Dermis blood vessel endothelial cell (primary cell): ENCODE measurements at regions not wholly inside any gene's neighbourhood (a gene's known extent, or its start where the extent isn't known, plus 50 kb on each side); places are given as distances from the start of the nearest gene placed in this dataset.
"Not testable (repeated sequence)": the region's sequence is repeated elsewhere in the genome, so short reads cannot be mapped to it uniquely, and the experiment has no call there.

Experiments used
- DNase-seq: peaks from one replicate; pipeline ENCODE4 v3.0.0; 2010

DNA sequence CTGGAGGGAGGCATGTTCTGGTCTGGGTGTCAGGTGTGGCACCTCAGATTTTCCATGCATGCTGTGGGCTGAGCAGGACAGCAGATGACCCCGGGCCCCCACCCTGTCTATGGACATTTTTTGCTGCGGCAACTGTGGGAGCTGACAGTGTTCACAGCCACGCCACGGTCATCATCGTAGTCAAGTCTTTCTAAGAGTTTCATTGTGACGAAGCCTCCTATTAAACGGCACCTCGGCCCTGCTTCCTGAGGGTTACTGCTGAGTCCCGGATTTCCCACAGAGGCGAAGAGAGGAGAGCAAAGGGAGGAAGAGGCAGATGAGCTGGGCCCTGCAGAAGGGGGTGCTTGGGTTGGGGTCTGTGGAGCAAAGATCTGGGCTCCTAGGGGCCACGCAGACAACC, 152.1 kb upstream of the POTEB2 start:
- DNase-seq = not testable (repeated sequence)

DNA sequence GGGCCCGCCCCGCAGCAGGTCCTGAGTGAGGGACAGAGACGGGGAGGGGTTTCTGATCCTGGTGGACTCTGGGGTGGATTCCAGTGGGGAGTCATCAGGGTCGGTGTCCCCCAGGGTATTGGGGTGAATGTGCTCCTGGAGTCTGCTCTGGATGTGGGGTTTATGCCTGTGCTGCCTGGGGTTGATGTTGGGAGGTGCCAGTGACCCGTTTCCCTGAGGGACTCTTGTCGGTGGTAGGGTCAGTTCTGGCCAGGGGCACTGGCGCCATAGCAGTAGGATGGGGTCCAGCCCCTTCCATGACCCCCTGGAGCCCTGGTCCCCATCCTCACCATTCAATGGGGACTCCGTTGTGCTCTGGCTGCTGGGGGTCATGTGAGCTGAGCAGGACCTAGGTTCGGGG, 151.2 kb upstream of the POTEB2 start:
- DNase-seq = not testable (repeated sequence)

DNA sequence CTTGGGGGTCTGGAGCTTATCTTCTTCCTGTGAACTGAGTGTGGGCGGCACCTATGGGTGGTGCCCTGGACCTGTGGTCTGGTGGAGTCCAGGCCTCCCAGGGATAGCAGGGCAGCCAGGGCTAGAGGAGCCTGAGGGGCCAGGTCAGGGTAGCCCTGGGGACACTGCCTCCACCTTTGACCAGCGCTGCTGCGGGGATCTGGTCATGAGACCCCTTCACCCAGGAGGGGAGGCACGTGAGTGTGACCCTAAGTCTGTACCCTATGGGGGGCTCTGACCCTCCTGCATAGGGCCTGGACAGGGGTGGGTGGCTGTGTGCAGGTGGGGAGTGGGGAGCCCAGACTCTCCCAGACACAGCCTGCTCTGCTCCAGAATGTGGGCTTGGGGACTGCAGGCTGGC, 150.5 kb upstream of the POTEB2 start:
- DNase-seq = not testable (repeated sequence)

DNA sequence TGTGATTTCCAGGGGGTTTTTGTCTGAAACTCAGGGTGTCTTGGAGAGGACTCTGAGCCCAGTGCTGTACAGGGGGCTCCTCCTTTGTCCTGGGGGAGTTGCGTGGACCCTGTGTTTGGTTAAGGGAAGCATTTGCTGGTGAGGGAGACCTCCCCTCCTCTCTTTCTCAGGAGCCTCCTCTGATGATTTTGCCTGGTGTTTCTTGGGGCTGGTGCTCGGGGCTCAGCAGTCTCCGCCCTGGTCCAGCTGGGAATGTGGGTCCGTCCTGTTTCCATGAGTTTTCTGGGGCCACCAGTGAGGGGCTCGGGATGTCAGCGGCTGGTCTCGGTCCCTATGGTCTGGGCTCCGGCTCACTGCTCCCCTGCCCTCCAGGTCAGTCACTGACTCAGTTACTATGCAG, 149.1 kb upstream of the POTEB2 start:
- DNase-seq = not testable (repeated sequence)

- not testable (repeated sequence) for DNase-seq
These were observed 147.2 kb upstream of the POTEB2 start for GRCh38 chr15:21013308-21013707.

DNA sequence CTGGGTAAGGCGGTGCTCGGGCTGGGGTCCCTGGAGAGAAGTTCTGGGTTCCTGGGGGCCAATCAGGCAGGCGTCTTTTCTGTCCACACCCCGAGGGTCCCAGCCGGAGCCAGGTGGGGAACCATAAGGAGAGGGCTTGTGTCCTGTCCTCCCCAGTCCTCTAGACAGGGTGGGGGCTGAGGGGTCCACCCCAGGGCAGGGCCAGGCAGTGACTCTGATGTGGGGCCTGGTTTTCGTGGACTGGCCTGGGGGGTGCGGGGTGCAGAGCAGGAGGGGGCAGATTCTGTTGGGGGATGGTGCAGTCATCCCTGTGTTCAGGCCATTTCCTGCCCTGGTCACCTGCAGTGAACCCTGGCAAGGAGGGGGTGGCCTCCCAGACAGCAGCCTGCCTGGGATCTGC, 143.5 kb upstream of the POTEB2 start:
- not testable (repeated sequence) for DNase-seq

DNA sequence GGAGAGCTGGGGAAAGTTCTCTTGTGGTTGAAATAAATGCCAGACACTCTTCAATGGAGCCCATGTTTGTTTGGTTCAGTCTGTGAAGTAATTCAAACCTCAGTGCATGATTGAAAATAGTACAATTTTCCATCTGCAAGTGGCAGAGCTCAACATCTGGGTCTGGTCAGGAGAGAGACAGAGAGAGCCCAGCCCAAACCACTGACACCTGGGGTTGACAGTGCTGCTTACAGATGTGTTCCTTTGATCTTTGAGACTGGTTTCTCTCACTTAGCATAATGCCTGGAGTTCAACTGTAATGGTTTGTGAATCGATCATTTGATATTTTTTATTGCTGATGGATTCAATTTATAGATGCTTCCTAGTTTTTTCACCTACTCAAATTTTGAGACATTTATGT, 137.3 kb upstream of the POTEB2 start:
- not testable (repeated sequence) for DNase-seq

DNA sequence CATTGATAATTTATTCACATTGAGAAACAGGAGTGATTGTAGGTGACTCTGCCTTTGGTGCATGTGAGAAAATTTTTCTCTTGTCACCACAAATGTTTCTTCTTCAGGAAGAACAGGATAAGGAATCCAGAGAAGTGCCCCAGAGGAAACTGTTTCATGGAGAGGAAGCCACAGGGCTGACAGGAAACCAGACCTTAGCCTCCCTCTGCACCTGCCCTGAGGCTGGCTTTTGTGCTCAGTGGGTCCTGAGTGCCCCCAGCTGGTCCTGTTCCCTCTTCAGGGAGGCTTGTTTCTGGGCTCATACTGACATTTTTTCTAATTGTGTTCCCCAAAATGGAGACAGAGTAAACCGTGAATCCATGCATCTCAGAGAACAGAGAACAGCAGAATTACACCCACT, 135.8 kb upstream of the POTEB2 start:
- not testable (repeated sequence) for DNase-seq

DNA sequence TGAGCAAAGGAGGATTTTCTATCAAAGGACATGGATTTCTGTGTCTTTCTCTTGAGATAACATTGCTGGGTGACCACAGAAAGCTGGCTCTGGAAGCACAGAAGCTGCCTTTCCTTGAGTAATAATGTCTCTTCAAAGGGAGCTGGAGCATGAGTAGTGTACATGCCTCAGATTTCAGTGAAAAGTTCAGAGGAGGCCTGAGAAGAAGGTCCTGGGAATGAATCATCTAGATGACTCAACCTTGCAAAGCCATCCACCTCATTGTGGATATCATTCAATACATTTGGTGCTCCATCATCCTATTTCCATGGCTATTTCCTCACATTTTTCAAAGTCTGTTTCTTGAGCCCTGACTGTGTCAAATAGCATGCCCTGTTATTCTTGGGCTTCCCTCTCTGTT, 125.6 kb upstream of the POTEB2 start:
- DNase-seq = not testable (repeated sequence)

GRCh38 chr15:20991253-20991652, 125.1 kb upstream of the POTEB2 start:
- DNase-seq = not testable (repeated sequence)

DNA sequence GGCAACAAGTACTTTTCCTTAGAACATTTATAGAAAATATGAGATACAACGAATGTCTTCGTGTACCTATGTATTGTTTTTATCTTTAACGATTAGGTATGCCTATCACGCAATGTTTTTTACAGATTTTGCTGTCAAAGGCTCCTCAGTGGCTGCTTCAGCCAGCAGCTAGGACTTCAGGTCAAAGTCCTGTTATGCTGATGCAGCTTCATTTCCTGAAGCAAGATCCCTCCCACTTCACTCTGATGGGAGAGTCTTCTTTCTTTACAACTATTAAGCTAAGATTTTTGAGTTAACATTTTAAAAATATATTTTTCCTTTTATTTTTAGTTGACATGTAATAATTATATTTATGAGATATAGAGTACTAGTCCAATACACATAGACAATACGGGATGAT, 120.7 kb upstream of the POTEB2 start:
- not testable (repeated sequence) for DNase-seq

- DNase-seq = not testable (repeated sequence)
These were observed 111.9 kb upstream of the POTEB2 start for GRCh38 chr15:20978057-20978456.

DNA sequence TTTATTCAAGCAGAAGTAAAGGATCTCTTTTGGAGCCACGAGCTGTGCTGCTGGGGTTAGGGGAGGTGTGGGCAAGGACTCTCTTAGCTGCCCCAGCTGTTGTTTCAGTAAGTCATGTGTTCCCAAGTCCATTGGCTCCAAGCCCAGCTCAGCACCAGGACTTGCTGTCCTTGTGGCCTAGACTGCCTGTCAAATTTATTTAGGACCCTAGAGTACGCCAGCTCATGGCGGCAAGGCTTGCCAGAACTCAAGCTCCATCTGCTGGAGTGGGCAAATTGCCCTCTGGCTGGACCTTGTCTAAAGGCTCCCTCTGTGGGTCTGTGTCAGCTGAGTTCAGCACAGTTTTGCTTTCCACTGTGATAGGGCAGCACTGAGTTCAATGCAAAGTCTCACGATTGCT, 106.6 kb upstream of the POTEB2 start:
- DNase-seq = not testable (repeated sequence)

DNA sequence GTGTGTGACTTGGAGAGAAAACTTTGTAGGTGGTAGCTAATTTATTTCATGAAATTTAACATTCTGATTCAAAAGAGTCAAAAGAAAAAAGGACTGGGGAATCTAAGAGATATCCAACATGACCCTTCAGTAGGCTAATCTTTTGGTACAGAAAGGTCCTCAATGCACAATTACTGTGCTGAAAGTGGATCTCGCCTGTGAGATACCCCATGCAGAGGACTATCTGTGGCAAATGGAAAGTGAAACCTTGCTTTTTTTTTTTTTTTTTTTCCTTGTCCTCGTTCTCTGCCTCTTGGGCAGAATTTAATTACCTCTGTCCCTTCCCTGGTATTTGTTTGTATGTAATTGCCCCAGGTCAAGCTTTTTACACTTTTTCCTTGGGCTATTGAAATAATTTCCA, 93.2 kb upstream of the POTEB2 start:
- not testable (repeated sequence) for DNase-seq

- DNase-seq = not testable (repeated sequence)
These were observed 63.2 kb upstream of the POTEB2 start for GRCh38 chr15:20929322-20929721.
